GM12878 (cell line): ENCODE measurements at regions not wholly inside any gene's neighbourhood (a gene's known extent, or its start where the extent isn't known, plus 50 kb on each side); places are given as distances from the start of the nearest gene placed in this dataset.

Source experiments
- ATAC-seq: fragments of 200-7000 bp; cut with Tn5 transposase; 3 replicates; pipeline ENCODE4 v1.9.1; 2020; ENCODE audit warnings: mild to moderate bottlenecking, moderate library complexity
- BruUV-seq: library from RNA; stranded (reverse); fragments of 400-500 nt; replicated peaks from 2 replicates; lab custom pipeline; 2021; lab: Mats Ljungman, UMichigan
- CTCF ChIA-PET: fragments of 300-600 bp; sonication (Branson Sonifier 250); formaldehyde crosslinking; extraction: SDS; loops from one replicate; lab custom pipeline; 2021; ENCODE audit warnings: inconsistent platforms; lab: Yijun Ruan, JAX
- POLR2A ChIA-PET: fragments of 350-600 bp; formaldehyde crosslinking; extraction: SDS; loops from one replicate; lab custom pipeline; 2021; ENCODE audit warnings: inconsistent platforms; lab: Charles Lee
- RAD21 ChIA-PET: fragments of 300-600 bp; sonication (Branson Sonifier 250); formaldehyde crosslinking; loops from one replicate; lab custom pipeline; 2023; ENCODE audit warnings: antibody characterized with exemption; ENCODE audit not compliant: unreplicated experiment; lab: Charles Lee
- SMC1A ChIA-PET: fragments of 300-600 bp; sonication (Branson Sonifier 250); formaldehyde crosslinking; loops from one replicate; lab custom pipeline; 2023; ENCODE audit not compliant: unreplicated experiment, uncharacterized antibody; lab: Charles Lee
- DNase-seq: peaks from one replicate; pipeline ENCODE4 v3.0.0-alpha.2; 2011; ENCODE audit warnings: low read depth, low spot score
- FAIRE-seq: peaks from 3 replicates; lab custom pipeline; 2011; peaks lifted over from hg19 to GRCh38; lab: Jason Lieb, UNC
- H2AFZ ChIP-seq: 2 replicates; pipeline ENCODE4 v1.6.0; 2011; ENCODE audit warnings: low read depth, low read length, control low read depth; ENCODE audit not compliant: control insufficient read depth
- H3K27ac ChIP-seq: 2 replicates; pipeline ENCODE4 v1.5.1; 2011; ENCODE audit warnings: control low read depth; ENCODE audit not compliant: control insufficient read depth, insufficient read depth
- H3K27me3 ChIP-seq, 2 experiments: replicated peaks in 1 of 2; 2 replicates each; pipeline versions ENCODE4 v1.6.0 to v1.6.1; 2011; ENCODE audit warnings: low read length in 1 of 2; ENCODE audit not compliant: control insufficient read depth in 2 of 2, insufficient read depth in 2 of 2
- H3K36me3 ChIP-seq, 2 experiments: 2 replicates each; pipeline ENCODE4 v1.5.1; 2011; ENCODE audit warnings: low read length in 1 of 2; ENCODE audit not compliant: control insufficient read depth in 2 of 2, insufficient read depth in 2 of 2
- H3K4me1 ChIP-seq: 2 replicates; pipeline ENCODE4 v1.6.1; 2011; ENCODE audit warnings: mild to moderate bottlenecking, low read length, moderate library complexity, mixed read lengths; ENCODE audit not compliant: control insufficient read depth, insufficient read depth
- H3K4me2 ChIP-seq: 2 replicates; pipeline ENCODE4 v1.6.0; 2011; ENCODE audit warnings: control low read depth; ENCODE audit not compliant: control insufficient read depth, insufficient read depth
- H3K4me3 ChIP-seq: fragments of 200-600 bp; sonication (generic); 2 replicates; pipeline ENCODE4 v1.5.1; 2016
- H3K79me2 ChIP-seq: 2 replicates; pipeline ENCODE4 v1.6.0; 2011; ENCODE audit warnings: low read length; ENCODE audit not compliant: control insufficient read depth, insufficient read depth
- H3K9ac ChIP-seq: 2 replicates; pipeline ENCODE4 v1.8.0; 2011; ENCODE audit warnings: low read length, control low read depth, mixed read lengths; ENCODE audit not compliant: control insufficient read depth, insufficient read depth
- H3K9me3 ChIP-seq: replicated peaks from 3 replicates; pipeline ENCODE4 v1.5.1; 2011; ENCODE audit warnings: mild to moderate bottlenecking, low read length; ENCODE audit not compliant: control insufficient read depth, insufficient read depth
- H4K20me1 ChIP-seq: 2 replicates; pipeline ENCODE4 v1.6.0; 2011; ENCODE audit not compliant: control insufficient read depth, insufficient read depth
- HDAC6 ChIP-seq: fragments of 200-600 bp; sonication (generic); IDR thresholded peaks from one replicate; pipeline ENCODE4 v1.8.0; 2017; ENCODE audit warnings: antibody characterized with exemption; ENCODE audit not compliant: unreplicated experiment
- KLF5 ChIP-seq: fragments of 450-650 bp; IDR thresholded peaks from 2 replicates; pipeline ENCODE4 v1.6.1; 2014; ENCODE audit warnings: mild to moderate bottlenecking; ENCODE audit not compliant: partially characterized antibody
- MEF2B ChIP-seq: fragments of 450-650 bp; IDR thresholded peaks from 2 replicates; pipeline ENCODE4 v1.6.1; 2018; ENCODE audit warnings: mild to moderate bottlenecking, moderate library complexity; ENCODE audit not compliant: partially characterized antibody, poor library complexity, severe bottlenecking
- NFYB ChIP-seq: IDR thresholded peaks from 2 replicates; pipeline ENCODE4 v1.6.1; 2011; ENCODE audit warnings: low read depth, mild to moderate bottlenecking, low read length, improper control_type of control experiment, moderate library complexity; ENCODE audit not compliant: insufficient read depth
- NR2F1 ChIP-seq: fragments of 450-650 bp; conservative IDR thresholded peaks from 2 replicates; pipeline ENCODE4 v1.6.1; 2017; ENCODE audit warnings: mild to moderate bottlenecking
- RAD21 ChIP-seq: IDR thresholded peaks from 2 replicates; pipeline ENCODE4 v1.6.1; 2011; ENCODE audit warnings: mild to moderate bottlenecking, low read depth, low read length, moderate library complexity; ENCODE audit not compliant: insufficient read depth
- SIX5 ChIP-seq: IDR thresholded peaks from 2 replicates; pipeline ENCODE4 v1.6.1; 2011; ENCODE audit warnings: mild to moderate bottlenecking, low read depth, low read length, moderate library complexity; ENCODE audit not compliant: severe bottlenecking
- SMAD1 ChIP-seq: fragments of 450-650 bp; IDR thresholded peaks from 2 replicates; pipeline ENCODE4 v1.6.1; 2018; ENCODE audit warnings: mild to moderate bottlenecking, low read depth; ENCODE audit not compliant: partially characterized antibody
- SRF ChIP-seq, 2 experiments: IDR thresholded peaks; 2 replicates each; pipeline ENCODE4 v1.6.1; 2011; ENCODE audit warnings: low read depth in 2 of 2, low read length in 2 of 2, mild to moderate bottlenecking in 1 of 2, moderate library complexity in 1 of 2
- TARDBP ChIP-seq: IDR thresholded peaks from 2 replicates; pipeline ENCODE4 v1.6.1; 2016; ENCODE audit warnings: borderline replicate concordance
- TBL1XR1 ChIP-seq: IDR thresholded peaks from 2 replicates; pipeline ENCODE4 v1.6.1; 2012; ENCODE audit warnings: low read depth, low read length, improper control_type of control experiment
- WGBS: methylation state at CpG from one replicate; pipeline ENCODE4 v1.1.6; 2016; ENCODE audit warnings: low lambda C conversion rate; ENCODE audit not compliant: insufficient replicate concordance, insufficient coverage; ENCODE audit errors: missing lambda C conversion rate; 5-methylcytosine and 5-hydroxymethylcytosine counted together
- in situ Hi-C: fragments of 300-500 bp; cut with MboI; formaldehyde crosslinking; loops from 9 replicates; pipeline ENCODE4 v1.14.3; 2018; ENCODE audit warnings: mixed read lengths
- intact Hi-C: fragments of 100-400 bp; cut with micrococcal nuclease; formaldehyde crosslinking; loops from one replicate; pipeline ENCODE4 v1.14.2; 2022; ENCODE audit not compliant: unreplicated experiment
- TF ChIP-seq, protein P1 (sequence below): fragments of 450-650 bp; IDR thresholded peaks from 2 replicates; pipeline ENCODE4 v1.6.1; 2018; ENCODE audit warnings: mild to moderate bottlenecking, low read depth, moderate library complexity; ENCODE audit not compliant: partially characterized antibody
- TF ChIP-seq, protein P2 (sequence below): IDR thresholded peaks from 2 replicates; pipeline ENCODE4 v1.6.1; 2012; ENCODE audit warnings: low read length, inconsistent platforms
- TF ChIP-seq, protein P3 (sequence below): fragments of 450-650 bp; IDR thresholded peaks from 2 replicates; pipeline ENCODE4 v1.6.1; 2017; ENCODE audit warnings: mild to moderate bottlenecking, low read depth, inconsistent platforms; ENCODE audit not compliant: poor library complexity, severe bottlenecking

DNA sequence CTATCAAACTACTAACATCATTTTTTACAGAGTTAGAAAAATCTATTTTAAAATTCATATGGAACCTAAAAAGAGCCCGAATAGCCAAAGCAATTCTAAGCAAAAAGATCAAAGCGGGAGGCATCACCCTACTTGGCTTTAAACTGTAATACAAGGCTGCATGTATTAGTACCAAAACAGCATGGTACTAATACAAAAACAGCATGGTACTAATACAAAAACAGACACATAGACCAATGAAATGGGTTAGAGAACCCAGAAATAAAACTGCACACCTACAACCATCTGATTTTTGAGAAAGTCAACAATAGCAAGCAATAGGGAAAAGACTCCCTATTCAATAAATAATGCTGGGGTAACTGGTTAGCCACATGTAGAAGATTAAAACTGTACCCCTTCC lies 640.7 kb downstream of the IRS1 start (continued):
- TF ChIP-seq TBL1XR1 (no peak), TARDBP (no peak), MEF2B (no peak), SRF (IDR thresholded peaks at IDR 0.05; ENCODE audit: low read depth in 2 of 2, low read length in 2 of 2) (no peak), NFYB (no peak)

DNA sequence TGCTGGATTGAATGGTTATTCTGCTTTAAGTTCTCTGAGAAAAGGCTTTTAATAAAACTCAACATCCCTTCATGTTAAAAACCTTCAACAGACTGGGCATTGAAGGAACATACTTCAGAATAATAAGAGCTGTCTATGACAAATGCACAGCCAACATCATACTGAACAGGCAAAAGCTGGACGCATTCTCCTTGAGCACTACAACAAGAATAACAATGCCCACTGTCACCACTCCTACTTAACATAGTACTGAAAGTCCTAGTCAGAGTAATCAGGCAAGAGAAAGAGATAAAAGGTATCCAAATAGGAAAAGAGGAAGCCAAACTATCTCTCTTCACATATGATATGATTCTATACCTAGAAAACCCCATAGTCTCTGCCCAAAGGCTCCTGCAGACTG lies 641.4 kb downstream of the IRS1 start:
- 0% methylated on average over 1 of the region's 1 CpG for WGBS
- H3K36me3 ChIP-seq = no peaks in the 10 kb centered on the region
- no peak overlapping the region for H3K9ac ChIP-seq
- no peak for ATAC-seq
- DNase-seq = no peak
- FAIRE-seq = no peak
- in situ Hi-C loops = no loop called here
- BruUV-seq = no TSS peak
- H3K27me3 ChIP-seq = no peaks in the 10 kb centered on the region
- no peak overlapping the region for H3K4me3 ChIP-seq
- no peak overlapping the region for H3K27ac ChIP-seq
- intact Hi-C loops = no loop called here
- ChIA-PET RAD21 (no interaction called here), CTCF (no interaction called here), POLR2A (no interaction called here), SMC1A (no interaction called here)
- no peaks in the 10 kb centered on the region for H3K9me3 ChIP-seq
- H4K20me1 ChIP-seq = no peaks in the 10 kb centered on the region
- no peaks in the 10 kb centered on the region for H3K79me2 ChIP-seq
- H3K4me2 ChIP-seq = no peak overlapping the region
- H3K4me1 ChIP-seq = no peaks in the 10 kb centered on the region
- no peak overlapping the region for H2AFZ ChIP-seq
- TF ChIP-seq KLF5 = no peak
- TF ChIP-seq, protein P1, sequence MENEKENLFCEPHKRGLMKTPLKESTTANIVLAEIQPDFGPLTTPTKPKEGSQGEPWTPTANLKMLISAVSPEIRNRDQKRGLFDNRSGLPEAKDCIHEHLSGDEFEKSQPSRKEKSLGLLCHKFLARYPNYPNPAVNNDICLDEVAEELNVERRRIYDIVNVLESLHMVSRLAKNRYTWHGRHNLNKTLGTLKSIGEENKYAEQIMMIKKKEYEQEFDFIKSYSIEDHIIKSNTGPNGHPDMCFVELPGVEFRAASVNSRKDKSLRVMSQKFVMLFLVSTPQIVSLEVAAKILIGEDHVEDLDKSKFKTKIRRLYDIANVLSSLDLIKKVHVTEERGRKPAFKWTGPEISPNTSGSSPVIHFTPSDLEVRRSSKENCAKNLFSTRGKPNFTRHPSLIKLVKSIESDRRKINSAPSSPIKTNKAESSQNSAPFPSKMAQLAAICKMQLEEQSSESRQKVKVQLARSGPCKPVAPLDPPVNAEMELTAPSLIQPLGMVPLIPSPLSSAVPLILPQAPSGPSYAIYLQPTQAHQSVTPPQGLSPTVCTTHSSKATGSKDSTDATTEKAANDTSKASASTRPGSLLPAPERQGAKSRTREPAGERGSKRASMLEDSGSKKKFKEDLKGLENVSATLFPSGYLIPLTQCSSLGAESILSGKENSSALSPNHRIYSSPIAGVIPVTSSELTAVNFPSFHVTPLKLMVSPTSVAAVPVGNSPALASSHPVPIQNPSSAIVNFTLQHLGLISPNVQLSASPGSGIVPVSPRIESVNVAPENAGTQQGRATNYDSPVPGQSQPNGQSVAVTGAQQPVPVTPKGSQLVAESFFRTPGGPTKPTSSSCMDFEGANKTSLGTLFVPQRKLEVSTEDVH = no peak
- no peak for TF ChIP-seq RAD21
- TF ChIP-seq, protein P2, sequence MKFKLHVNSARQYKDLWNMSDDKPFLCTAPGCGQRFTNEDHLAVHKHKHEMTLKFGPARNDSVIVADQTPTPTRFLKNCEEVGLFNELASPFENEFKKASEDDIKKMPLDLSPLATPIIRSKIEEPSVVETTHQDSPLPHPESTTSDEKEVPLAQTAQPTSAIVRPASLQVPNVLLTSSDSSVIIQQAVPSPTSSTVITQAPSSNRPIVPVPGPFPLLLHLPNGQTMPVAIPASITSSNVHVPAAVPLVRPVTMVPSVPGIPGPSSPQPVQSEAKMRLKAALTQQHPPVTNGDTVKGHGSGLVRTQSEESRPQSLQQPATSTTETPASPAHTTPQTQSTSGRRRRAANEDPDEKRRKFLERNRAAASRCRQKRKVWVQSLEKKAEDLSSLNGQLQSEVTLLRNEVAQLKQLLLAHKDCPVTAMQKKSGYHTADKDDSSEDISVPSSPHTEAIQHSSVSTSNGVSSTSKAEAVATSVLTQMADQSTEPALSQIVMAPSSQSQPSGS = no peak
- no peak for TF ChIP-seq NFYB
- TF ChIP-seq, protein P3, sequence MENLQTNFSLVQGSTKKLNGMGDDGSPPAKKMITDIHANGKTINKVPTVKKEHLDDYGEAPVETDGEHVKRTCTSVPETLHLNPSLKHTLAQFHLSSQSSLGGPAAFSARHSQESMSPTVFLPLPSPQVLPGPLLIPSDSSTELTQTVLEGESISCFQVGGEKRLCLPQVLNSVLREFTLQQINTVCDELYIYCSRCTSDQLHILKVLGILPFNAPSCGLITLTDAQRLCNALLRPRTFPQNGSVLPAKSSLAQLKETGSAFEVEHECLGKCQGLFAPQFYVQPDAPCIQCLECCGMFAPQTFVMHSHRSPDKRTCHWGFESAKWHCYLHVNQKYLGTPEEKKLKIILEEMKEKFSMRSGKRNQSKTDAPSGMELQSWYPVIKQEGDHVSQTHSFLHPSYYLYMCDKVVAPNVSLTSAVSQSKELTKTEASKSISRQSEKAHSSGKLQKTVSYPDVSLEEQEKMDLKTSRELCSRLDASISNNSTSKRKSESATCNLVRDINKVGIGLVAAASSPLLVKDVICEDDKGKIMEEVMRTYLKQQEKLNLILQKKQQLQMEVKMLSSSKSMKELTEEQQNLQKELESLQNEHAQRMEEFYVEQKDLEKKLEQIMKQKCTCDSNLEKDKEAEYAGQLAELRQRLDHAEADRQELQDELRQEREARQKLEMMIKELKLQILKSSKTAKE = no peak
- no peak for TF ChIP-seq NR2F1
- no peak for TF ChIP-seq SIX5
- no peak for TF ChIP-seq SMAD1
- TF ChIP-seq HDAC6 = no peak
